CD4-positive, alpha-beta T cell treated with Interleukin-17A for 1 hour (primary cell): ENCODE measurements at regions not wholly inside any gene's neighbourhood (a gene's known extent, or its start where the extent isn't known, plus 50 kb on each side); places are given as distances from the start of the nearest gene placed in this dataset.

Experiments
- DNase-seq: peaks from one replicate; pipeline ENCODE4 v3.0.0-alpha.2; 2020

GRCh38 chr2:121001641-121002040 lies 266.0 kb downstream of the GLI2 start:
- DNase-seq: no peak

- DNase-seq: no peak
Observed at GRCh38 chr2:121002597-121002996, 266.9 kb downstream of the GLI2 start.

- DNase-seq: no peak
Observed at GRCh38 chr2:121003391-121003790, 267.7 kb downstream of the GLI2 start.

GRCh38 chr2:121004359-121004758 lies 268.7 kb downstream of the GLI2 start:
- DNase-seq: no peak

- no peak for DNase-seq
Observed at GRCh38 chr2:121004950-121005349, 269.3 kb downstream of the GLI2 start.

- no peak for DNase-seq
Observed at GRCh38 chr2:121005453-121005852, 269.8 kb downstream of the GLI2 start.

- no peak for DNase-seq
Observed at GRCh38 chr2:121006743-121007489, 271.2 kb downstream of the GLI2 start.

GRCh38 chr2:121007490-121007853 lies 271.8 kb downstream of the GLI2 start:
- no peak for DNase-seq

- no peak for DNase-seq
Observed at GRCh38 chr2:121008975-121009374, 273.3 kb downstream of the GLI2 start.

- DNase-seq: no peak
Observed at GRCh38 chr2:121010998-121011397, 274.0 kb downstream of the TFCP2L1 start.

- no peak for DNase-seq
Observed at GRCh38 chr2:121014876-121015275, 270.1 kb downstream of the TFCP2L1 start.

- DNase-seq: no peak
Observed at GRCh38 chr2:121015971-121016485, 269.0 kb downstream of the TFCP2L1 start.

GRCh38 chr2:121017396-121017795 lies 267.6 kb downstream of the TFCP2L1 start:
- DNase-seq: no peak

GRCh38 chr2:121018136-121019061 lies 266.6 kb downstream of the TFCP2L1 start:
- no peak for DNase-seq

- DNase-seq: no peak
Observed at GRCh38 chr2:121019071-121019470, 265.9 kb downstream of the TFCP2L1 start.

GRCh38 chr2:121019756-121020155 lies 265.2 kb downstream of the TFCP2L1 start:
- DNase-seq: no peak

- no peak for DNase-seq
Observed at GRCh38 chr2:121021685-121022084, 263.3 kb downstream of the TFCP2L1 start.

- DNase-seq: no peak
Observed at GRCh38 chr2:121028577-121028976, 256.4 kb downstream of the TFCP2L1 start.

GRCh38 chr2:121030523-121030922 lies 254.5 kb downstream of the TFCP2L1 start:
- no peak for DNase-seq

GRCh38 chr2:121031568-121032340 lies 253.2 kb downstream of the TFCP2L1 start:
- DNase-seq: no peak

- DNase-seq: no peak
Observed at GRCh38 chr2:121033461-121033996, 251.5 kb downstream of the TFCP2L1 start.

GRCh38 chr2:121034551-121034950 lies 250.5 kb downstream of the TFCP2L1 start:
- no peak for DNase-seq

GRCh38 chr2:121036226-121036692 lies 248.7 kb downstream of the TFCP2L1 start:
- DNase-seq: no peak
